Transverse colon (tissue), 3 donors: ENCODE measurements at regions not wholly inside any gene's neighbourhood (a gene's known extent, or its start where the extent isn't known, plus 50 kb on each side); places are given as distances from the start of the nearest gene placed in this dataset.

Experiments
- POLR2A ChIP-seq: fragments of 450-650 bp; IDR thresholded peaks from one replicate; pipeline ENCODE4 v1.6.1; 2016; ENCODE audit warnings: antibody characterized with exemption, mild to moderate bottlenecking, moderate library complexity
- TF ChIP-seq, protein P1 (sequence below), 5 experiments: fragments of 200-600 bp in 3 of 5; fragments of 450-650 bp in 2 of 5; sonication (generic) in 3 of 5; IDR thresholded peaks; 1 replicate in 2 of 5; 2 replicates in 3 of 5; pipeline ENCODE4 v1.5.1; 2016 to 2017; ENCODE audit warnings: antibody characterized with exemption in 5 of 5, inconsistent platforms in 3 of 5, mild to moderate bottlenecking in 2 of 5, moderate library complexity in 1 of 5

- TF ChIP-seq, protein P1, sequence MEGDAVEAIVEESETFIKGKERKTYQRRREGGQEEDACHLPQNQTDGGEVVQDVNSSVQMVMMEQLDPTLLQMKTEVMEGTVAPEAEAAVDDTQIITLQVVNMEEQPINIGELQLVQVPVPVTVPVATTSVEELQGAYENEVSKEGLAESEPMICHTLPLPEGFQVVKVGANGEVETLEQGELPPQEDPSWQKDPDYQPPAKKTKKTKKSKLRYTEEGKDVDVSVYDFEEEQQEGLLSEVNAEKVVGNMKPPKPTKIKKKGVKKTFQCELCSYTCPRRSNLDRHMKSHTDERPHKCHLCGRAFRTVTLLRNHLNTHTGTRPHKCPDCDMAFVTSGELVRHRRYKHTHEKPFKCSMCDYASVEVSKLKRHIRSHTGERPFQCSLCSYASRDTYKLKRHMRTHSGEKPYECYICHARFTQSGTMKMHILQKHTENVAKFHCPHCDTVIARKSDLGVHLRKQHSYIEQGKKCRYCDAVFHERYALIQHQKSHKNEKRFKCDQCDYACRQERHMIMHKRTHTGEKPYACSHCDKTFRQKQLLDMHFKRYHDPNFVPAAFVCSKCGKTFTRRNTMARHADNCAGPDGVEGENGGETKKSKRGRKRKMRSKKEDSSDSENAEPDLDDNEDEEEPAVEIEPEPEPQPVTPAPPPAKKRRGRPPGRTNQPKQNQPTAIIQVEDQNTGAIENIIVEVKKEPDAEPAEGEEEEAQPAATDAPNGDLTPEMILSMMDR (IDR thresholded peaks at IDR 0.05) = no peak
- no peak for TF ChIP-seq POLR2A
Measured at GRCh38 chr2:177029901-177030300, 182.7 kb upstream of the HNRNPA3 start.
